T-cell (primary cell): ENCODE measurements at regions not wholly inside any gene's neighbourhood (a gene's known extent, or its start where the extent isn't known, plus 50 kb on each side); places are given as distances from the start of the nearest gene placed in this dataset.

Experiments used
- ATAC-seq, 4 experiments: fragments of 200-7000 bp in 3 of 4; fragments of 150-1000 bp in 1 of 4; cut with Tn5 transposase; replicated peaks in 1 of 4; 1 replicate in 3 of 4; 2 replicates in 1 of 4; pipeline ENCODE4 v1.10.0; 2021; ENCODE audit warnings: moderate library complexity in 3 of 4, mild to moderate bottlenecking in 2 of 4, moderate number of reproducible peaks in 1 of 4
- CTCF ChIA-PET, 2 donors: fragments of 300-600 bp; sonication (Branson Sonifier 250); formaldehyde crosslinking; loops; one replicate each; lab custom pipeline; 2022; ENCODE audit warnings: antibody characterized with exemption in 2 of 2; lab: Charles Lee
- POLR2A ChIA-PET, 2 donors: fragments of 300-600 bp; sonication (Branson Sonifier 250); formaldehyde crosslinking; loops; one replicate each; lab custom pipeline; 2022; ENCODE audit warnings: antibody characterized with exemption in 2 of 2; lab: Charles Lee
- DNase-seq, 35 experiments: peaks; one replicate each; pipeline versions ENCODE4 v3.0.0 to v3.0.0-alpha.2; 2013 to 2023
- H3K27ac ChIP-seq: one replicate; pipeline ENCODE4 v1.5.1; 2013; ENCODE audit warnings: low read length
- H3K27me3 ChIP-seq, 2 experiments: replicated peaks in 1 of 2; 1 replicate in 1 of 2; 2 replicates in 1 of 2; pipeline versions ENCODE4 v1.6.1 to v1.7.0; 2013; ENCODE audit warnings: low read length in 1 of 2, mixed read lengths in 1 of 2; ENCODE audit not compliant: control insufficient read depth in 2 of 2, insufficient read depth in 2 of 2; ENCODE audit errors: extremely low read depth in 1 of 2
- H3K36me3 ChIP-seq, 2 donors: 1 replicate in 1 of 2; 2 replicates in 1 of 2; pipeline versions ENCODE4 v1.6.1 to v1.7.0; 2013; ENCODE audit warnings: low read length in 1 of 2; ENCODE audit not compliant: control insufficient read depth in 2 of 2, insufficient read depth in 1 of 2; ENCODE audit errors: extremely low read depth in 1 of 2
- H3K4me1 ChIP-seq, 2 experiments: 1 replicate in 1 of 2; 2 replicates in 1 of 2; pipeline versions ENCODE4 v1.6.1 to v1.7.0; 2013; ENCODE audit warnings: low read length in 2 of 2, mixed read lengths in 1 of 2; ENCODE audit not compliant: insufficient read depth in 2 of 2, control insufficient read depth in 1 of 2; ENCODE audit errors: extremely low read depth in 1 of 2
- H3K4me3 ChIP-seq, 2 donors: 1 replicate in 1 of 2; 2 replicates in 1 of 2; pipeline versions ENCODE4 v1.5.1 to v1.7.0; 2013; ENCODE audit warnings: mild to moderate bottlenecking in 2 of 2, low read length in 1 of 2, moderate library complexity in 1 of 2; ENCODE audit not compliant: control insufficient read depth in 1 of 2; ENCODE audit errors: extremely low read depth in 1 of 2
- H3K9me3 ChIP-seq: 2 replicates; pipeline ENCODE4 v1.7.0; 2013
- H3K27ac Mint-ChIP-seq, 2 donors: one replicate each; pipeline ENCODE4 v1.8.0; 2020 to 2021; ENCODE audit warnings: mild to moderate bottlenecking in 2 of 2, mixed read lengths in 2 of 2
- H3K27me3 Mint-ChIP-seq, 2 donors: one replicate each; pipeline ENCODE4 v1.8.0; 2021 to 2022; ENCODE audit warnings: mixed read lengths in 2 of 2
- H3K36me3 Mint-ChIP-seq: one replicate; pipeline ENCODE4 v1.8.0; 2021; ENCODE audit warnings: mixed read lengths
- H3K4me1 Mint-ChIP-seq, 3 donors: one replicate each; pipeline ENCODE4 v1.8.0; 2020 to 2022; ENCODE audit warnings: mixed read lengths in 3 of 3, mild to moderate bottlenecking in 1 of 3
- H3K4me3 Mint-ChIP-seq, 3 donors: one replicate each; pipeline ENCODE4 v1.8.0; 2020 to 2022; ENCODE audit warnings: mild to moderate bottlenecking in 3 of 3, mixed read lengths in 3 of 3, moderate library complexity in 3 of 3
- H3K9me3 Mint-ChIP-seq, 3 donors: one replicate each; pipeline ENCODE4 v1.8.0; 2020 to 2022; ENCODE audit warnings: mixed read lengths in 3 of 3
- WGBS: methylation state at CpG from one replicate; pipeline ENCODE4 v1.1.5; 2013; ENCODE audit warnings: missing lambda C conversion rate; ENCODE audit not compliant: insufficient coverage; 5-methylcytosine and 5-hydroxymethylcytosine counted together

- peaks cover 0 to 3% (median 2%) of the 10 kb centered on the region in 3 donors for H3K9me3 Mint-ChIP-seq
These were observed 497.0 kb downstream of the FOXO1 start for GRCh38 chr13:40169476-40169875.

GRCh38 chr13:40170091-40170490 lies 496.4 kb downstream of the FOXO1 start:
- DNase-seq: no peak
- Histone ChIP-seq H3K27me3 (peaks cover 0 to 11% of the 10 kb centered on the region in 2 experiments), H3K36me3 (no peaks in the 10 kb centered on the region), H3K4me1 (peaks cover 6 to 10% of the 10 kb centered on the region in 2 experiments), H3K9me3 (no peaks in the 10 kb centered on the region), H3K4me3 (no peak overlapping the region), H3K27ac (no peak overlapping the region)
- peaks cover 0 to 3% (median 2%) of the 10 kb centered on the region in 3 donors for H3K9me3 Mint-ChIP-seq
- no peaks in the 10 kb centered on the region for H3K27me3 Mint-ChIP-seq
- peaks cover 37 to 43% (median 41%) of the 10 kb centered on the region in 3 donors for H3K4me1 Mint-ChIP-seq
- H3K4me3 Mint-ChIP-seq: no peak overlapping the region
- no CpG with 5 or more reads among the region's 4 CpGs for WGBS
- peak overlapping the region in 1 of 2 donors; percentile 1 for H3K27ac Mint-ChIP-seq
- POLR2A ChIA-PET: interaction anchor here in 1 of 2 donors (0.8 kb wide), 1 partner anchor 41 kb away, joined by 3 read pairs; no protein-coding TSS in a partner anchor
- H3K36me3 Mint-ChIP-seq: no peaks in the 10 kb centered on the region
- no peak for ATAC-seq
- CTCF ChIA-PET: interaction anchor here in 1 of 2 donors (1.5 kb wide), 1 partner anchor 15 kb away, joined by 4 read pairs; no protein-coding TSS in a partner anchor

More at GRCh38 chr13:40169476-40169875, 497.0 kb downstream of the FOXO1 start:
- peaks cover 6 to 10% of the 10 kb centered on the region in 2 experiments for H3K4me1 ChIP-seq
- peaks cover 37 to 43% (median 41%) of the 10 kb centered on the region in 3 donors for H3K4me1 Mint-ChIP-seq
- no peaks in the 10 kb centered on the region for H3K9me3 ChIP-seq
- ChIA-PET POLR2A (interaction anchor here in 1 of 2 donors (0.8 kb wide), 1 partner anchor 42 kb away, joined by 3 read pairs; no protein-coding TSS in a partner anchor), CTCF (no interaction called here)
- H3K4me3 Mint-ChIP-seq: no peak overlapping the region
- H3K27me3 Mint-ChIP-seq: no peaks in the 10 kb centered on the region
- 100% methylated on average over 3 of the region's 4 CpGs for WGBS
- H3K27me3 ChIP-seq: peaks cover 0 to 11% of the 10 kb centered on the region in 2 experiments
- no peak for ATAC-seq
- H3K4me3 ChIP-seq: no peak overlapping the region
- no peaks in the 10 kb centered on the region for H3K36me3 ChIP-seq
- DNase-seq: no peak
- no peak overlapping the region for H3K27ac Mint-ChIP-seq
- no peaks in the 10 kb centered on the region for H3K36me3 Mint-ChIP-seq
- H3K27ac ChIP-seq: no peak overlapping the region

GRCh38 chr13:40170982-40171381 lies 495.5 kb downstream of the FOXO1 start:
- Histone ChIP-seq H3K27me3 (peaks cover 0 to 11% of the 10 kb centered on the region in 2 experiments), H3K4me3 (no peak overlapping the region), H3K36me3 (no peaks in the 10 kb centered on the region), H3K4me1 (peaks cover 6 to 10% of the 10 kb centered on the region in 2 experiments), H3K9me3 (no peaks in the 10 kb centered on the region), H3K27ac (no peak overlapping the region)
- H3K36me3 Mint-ChIP-seq: no peaks in the 10 kb centered on the region
- no peak overlapping the region for H3K27ac Mint-ChIP-seq
- H3K9me3 Mint-ChIP-seq: peaks cover 0 to 3% (median 2%) of the 10 kb centered on the region in 3 donors
- 81% methylated on average over 3 of the region's 3 CpGs for WGBS
- CTCF ChIA-PET: interaction anchor here in 1 of 2 donors (1.5 kb wide), 1 partner anchor 16 kb away, joined by 4 read pairs; no protein-coding TSS in a partner anchor
- H3K27me3 Mint-ChIP-seq: no peaks in the 10 kb centered on the region
- H3K4me1 Mint-ChIP-seq: peaks cover 33 to 41% (median 37%) of the 10 kb centered on the region in 3 donors
- ATAC-seq (no peak), DNase-seq (no peak)
- POLR2A ChIA-PET: interaction anchor here in 1 of 2 donors (0.7 kb wide), 1 partner anchor 22 kb away, joined by 5 read pairs; no protein-coding TSS in a partner anchor
- no peak overlapping the region for H3K4me3 Mint-ChIP-seq

GRCh38 chr13:40171566-40171965 lies 494.9 kb downstream of the FOXO1 start:
- Mint-ChIP-seq H3K9me3 (peaks cover 0 to 3% (median 2%) of the 10 kb centered on the region in 3 donors), H3K4me3 (peak overlapping the region in 1 of 3 donors; percentile 45), H3K4me1 (peaks cover 30 to 40% (median 32%) of the 10 kb centered on the region in 3 donors), H3K27ac (no peak overlapping the region), H3K36me3 (no peaks in the 10 kb centered on the region), H3K27me3 (no peaks in the 10 kb centered on the region)
- Histone ChIP-seq H3K4me1 (peaks cover 6 to 9% of the 10 kb centered on the region in 2 experiments), H3K36me3 (no peaks in the 10 kb centered on the region), H3K4me3 (no peak overlapping the region), H3K9me3 (no peaks in the 10 kb centered on the region), H3K27me3 (peaks cover 0 to 11% of the 10 kb centered on the region in 2 experiments), H3K27ac (no peak overlapping the region)
- CTCF ChIA-PET: interaction anchor here in 1 of 2 donors (1.5 kb wide), 1 partner anchor 16 kb away, joined by 4 read pairs; no protein-coding TSS in a partner anchor
- no CpG with 5 or more reads among the region's 2 CpGs for WGBS
- DNase-seq (no peak), ATAC-seq (no peak)
- POLR2A ChIA-PET: interaction anchor here in 1 of 2 donors (0.7 kb wide), 1 partner anchor 23 kb away, joined by 5 read pairs; no protein-coding TSS in a partner anchor

DNA sequence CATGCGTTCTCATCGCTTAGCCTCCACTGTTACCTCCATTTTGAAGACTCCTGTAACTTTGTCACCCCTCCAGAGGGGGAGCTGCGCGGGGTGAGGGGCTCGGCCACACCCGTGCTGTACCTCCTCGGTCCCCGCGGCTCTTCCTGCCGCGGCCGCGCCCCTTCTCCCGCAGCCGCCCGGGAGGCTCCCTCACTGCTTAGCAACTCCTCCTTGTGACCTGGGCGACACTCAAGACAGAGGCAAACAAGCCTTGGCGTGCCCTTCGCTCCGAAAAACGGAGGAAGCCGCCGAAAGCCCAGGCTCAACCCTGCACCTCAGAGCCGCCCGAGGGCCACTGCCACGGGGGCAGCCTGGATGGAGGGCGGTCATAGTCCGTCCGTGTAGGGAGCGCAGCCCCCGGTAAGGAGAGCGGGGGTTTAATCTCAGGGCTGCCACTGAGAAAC lies 494.3 kb downstream of the FOXO1 start:
- 56% methylated on average over 32 of the region's 32 CpGs for WGBS
- Histone ChIP-seq H3K27me3 (peaks cover 0 to 11% of the 10 kb centered on the region in 2 experiments), H3K4me1 (peaks cover 6 to 7% of the 10 kb centered on the region in 2 experiments), H3K27ac (no peak overlapping the region), H3K4me3 (peak overlapping the region in 1 of 2 donors; percentile 19), H3K9me3 (no peaks in the 10 kb centered on the region), H3K36me3 (no peaks in the 10 kb centered on the region)
- peak overlapping the region in 1 of 3 donors; percentile 45 for H3K4me3 Mint-ChIP-seq
- peaks cover 0 to 3% (median 2%) of the 10 kb centered on the region in 3 donors for H3K9me3 Mint-ChIP-seq
- ATAC-seq (peak in 1 of 4 experiments; percentile 32), DNase-seq (no peak)
- H3K27ac Mint-ChIP-seq: no peak overlapping the region
- POLR2A ChIA-PET: no interaction called here
- no peaks in the 10 kb centered on the region for H3K27me3 Mint-ChIP-seq
- CTCF ChIA-PET: interaction anchor here in 1 of 2 donors (0.6 kb wide), 1 partner anchor 10 kb away, joined by 3 read pairs; no protein-coding TSS in a partner anchor
- no peaks in the 10 kb centered on the region for H3K36me3 Mint-ChIP-seq
- H3K4me1 Mint-ChIP-seq: peaks cover 25 to 34% (median 26%) of the 10 kb centered on the region in 3 donors

GRCh38 chr13:40172878-40173277 lies 493.6 kb downstream of the FOXO1 start:
- peaks cover 0 to 11% of the 10 kb centered on the region in 2 experiments for H3K27me3 ChIP-seq
- H3K4me1 ChIP-seq: peaks cover 7 to 8% of the 10 kb centered on the region in 2 experiments
- no peaks in the 10 kb centered on the region for H3K36me3 Mint-ChIP-seq
- H3K4me3 ChIP-seq: no peak overlapping the region
- H3K36me3 ChIP-seq: no peaks in the 10 kb centered on the region
- WGBS: 92% methylated on average over 7 of the region's 7 CpGs
- no peaks in the 10 kb centered on the region for H3K27me3 Mint-ChIP-seq
- DNase-seq (no peak), ATAC-seq (no peak)
- peaks cover 0 to 3% (median 2%) of the 10 kb centered on the region in 3 donors for H3K9me3 Mint-ChIP-seq
- H3K27ac ChIP-seq: no peak overlapping the region
- ChIA-PET POLR2A (no interaction called here), CTCF (interaction anchor here in 1 of 2 donors (0.6 kb wide), 1 partner anchor 10 kb away, joined by 3 read pairs; no protein-coding TSS in a partner anchor)
- no peak overlapping the region for H3K27ac Mint-ChIP-seq
- H3K4me1 Mint-ChIP-seq: peaks cover 27 to 32% (median 29%) of the 10 kb centered on the region in 3 donors
- H3K9me3 ChIP-seq: no peaks in the 10 kb centered on the region
- peak overlapping the region in 1 of 3 donors; percentile 45 for H3K4me3 Mint-ChIP-seq
